HG02798 (cell line): ENCODE measurements at regions not wholly inside any gene's neighbourhood (a gene's known extent, or its start where the extent isn't known, plus 50 kb on each side); places are given as distances from the start of the nearest gene placed in this dataset.

ENCODE experiments used
- ATAC-seq: cut with Tn5 transposase; IDR thresholded peaks from one replicate; pipeline ENCODE4 v1.9.1; 2021; ENCODE audit warnings: mild to moderate bottlenecking; ENCODE audit not compliant: unreplicated experiment, poor library complexity

DNA sequence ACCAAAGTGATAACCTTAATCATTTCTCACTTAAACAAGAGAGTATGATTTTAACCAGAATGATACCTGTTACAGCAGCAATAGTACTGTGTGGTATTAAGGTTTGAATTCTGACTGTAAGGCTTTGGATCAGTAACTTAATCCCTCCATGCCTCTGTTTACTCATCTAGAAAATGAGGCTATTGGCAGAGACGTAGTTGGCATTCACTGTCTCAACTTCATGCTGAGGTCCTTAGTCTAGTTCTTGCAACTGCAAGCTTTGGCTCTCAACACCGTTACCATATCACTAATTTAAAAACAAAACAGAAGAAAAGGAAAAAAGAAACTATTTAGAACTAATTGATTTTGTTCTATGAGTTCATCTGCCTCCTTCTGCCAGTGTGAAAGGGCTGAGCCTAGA, 875.4 kb downstream of the MCTP2 start:
- no peak for ATAC-seq

DNA sequence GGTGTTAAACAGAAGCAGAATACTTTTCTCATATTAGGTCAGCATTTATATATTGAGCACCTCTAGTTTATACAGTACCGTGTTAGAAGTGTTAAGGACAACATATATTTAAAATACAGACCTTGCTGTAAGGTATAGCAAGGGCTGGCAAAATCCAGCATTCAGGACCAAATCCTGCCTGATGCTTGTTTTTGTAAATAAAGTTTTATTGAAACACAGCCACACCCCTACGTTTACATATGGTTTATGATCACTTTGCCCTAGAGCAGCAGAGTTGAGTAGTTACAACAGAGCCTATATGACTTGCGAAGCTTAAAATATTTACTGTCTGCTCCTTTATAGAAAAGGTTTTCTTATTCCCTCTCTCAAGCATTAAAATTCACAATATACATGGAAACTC, 877.3 kb downstream of the MCTP2 start:
- ATAC-seq = no peak

GRCh38 chr15:95111969-95112368, 880.6 kb downstream of the MCTP2 start:
- no peak for ATAC-seq

GRCh38 chr15:95113041-95113440, 881.7 kb downstream of the MCTP2 start:
- no peak for ATAC-seq

DNA sequence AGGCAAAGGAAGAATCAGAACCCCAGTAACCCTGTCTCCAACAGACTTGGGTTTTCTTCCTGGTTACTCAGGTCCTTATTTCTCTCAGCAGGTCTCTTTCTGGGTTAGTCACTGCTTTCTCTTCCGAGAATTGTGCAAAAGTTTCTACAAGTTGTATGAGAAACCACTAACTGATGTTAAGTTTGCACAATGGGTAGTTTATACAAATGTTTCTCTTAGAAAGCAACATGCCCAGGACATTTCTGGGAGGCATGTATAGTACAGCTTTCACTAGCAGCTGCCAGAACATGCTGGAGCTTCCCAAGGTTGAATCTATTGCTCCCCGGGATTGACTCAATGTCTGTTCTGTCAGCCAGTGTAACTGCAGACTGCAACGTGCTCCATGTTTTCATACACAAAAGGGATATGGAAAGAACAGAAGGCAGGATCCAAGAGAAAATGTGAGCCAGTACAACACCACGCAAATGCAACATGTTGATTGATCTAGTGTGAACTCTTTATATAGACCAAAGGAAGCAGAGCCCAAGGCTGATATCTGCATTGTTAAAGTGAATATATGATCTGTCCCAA, 887.8 kb downstream of the MCTP2 start:
- no peak for ATAC-seq

DNA sequence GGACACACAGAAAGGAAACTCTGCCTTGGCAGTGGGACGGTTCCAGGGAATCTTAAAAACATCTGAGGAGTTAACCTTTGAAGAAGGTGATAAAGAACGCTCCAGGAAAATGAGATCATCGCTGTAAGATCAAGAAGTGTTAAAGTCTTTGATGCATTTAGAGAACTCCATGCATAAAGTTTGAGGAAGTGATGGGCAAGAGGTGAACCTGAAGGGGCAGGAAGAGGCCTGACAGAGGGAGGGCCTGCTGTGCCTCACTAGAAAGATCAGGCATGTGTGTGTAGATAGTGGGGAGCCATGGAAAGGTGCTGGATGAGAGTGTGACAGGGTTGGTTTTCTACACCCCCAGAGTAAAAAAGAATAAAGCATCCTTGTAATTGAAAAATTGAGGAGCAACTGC, 889.2 kb downstream of the MCTP2 start:
- ATAC-seq = no peak

DNA sequence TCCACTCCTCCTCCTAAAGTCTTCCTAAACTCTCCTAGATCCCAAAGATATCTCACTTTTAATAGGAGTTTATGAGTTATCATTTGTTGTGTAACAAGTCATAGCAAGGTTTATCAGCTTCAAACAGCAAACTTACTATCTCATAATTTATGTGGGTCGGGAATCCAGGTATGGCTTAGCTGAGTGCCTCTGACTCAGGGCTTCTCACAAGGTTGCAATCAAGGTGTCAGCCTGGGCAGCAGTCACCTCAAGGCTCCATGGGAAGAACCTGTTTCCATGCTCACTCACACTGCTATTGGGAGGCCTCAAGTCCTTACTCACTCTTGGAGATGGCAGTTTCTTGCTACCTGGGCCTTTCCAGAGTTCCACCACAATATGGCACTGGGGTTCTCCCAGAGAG, 889.8 kb downstream of the MCTP2 start:
- no peak for ATAC-seq

DNA sequence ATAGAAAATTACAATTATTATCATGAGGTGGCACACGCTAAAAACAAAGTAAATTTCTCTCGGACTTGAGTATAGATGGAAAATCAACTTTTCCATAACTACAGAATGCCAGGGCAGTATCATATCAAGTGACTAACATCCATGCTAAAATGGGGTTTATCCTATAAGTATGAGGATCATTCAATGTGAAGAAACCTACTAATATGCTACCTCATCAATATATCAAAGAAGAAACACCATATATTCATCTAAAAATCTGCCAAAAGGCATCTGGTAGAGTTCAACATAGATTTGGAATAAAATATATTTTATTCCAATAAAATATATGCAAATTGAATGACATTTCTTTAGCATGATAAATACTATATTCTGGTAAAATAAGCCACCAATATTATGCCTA, 894.4 kb downstream of the MCTP2 start:
- ATAC-seq = no peak

GRCh38 chr15:95127356-95127755, 896.0 kb downstream of the MCTP2 start:
- ATAC-seq = no peak

GRCh38 chr15:95129574-95129973, 898.2 kb downstream of the MCTP2 start:
- ATAC-seq = no peak

GRCh38 chr15:95131131-95131556, 899.8 kb downstream of the MCTP2 start:
- ATAC-seq = no peak

DNA sequence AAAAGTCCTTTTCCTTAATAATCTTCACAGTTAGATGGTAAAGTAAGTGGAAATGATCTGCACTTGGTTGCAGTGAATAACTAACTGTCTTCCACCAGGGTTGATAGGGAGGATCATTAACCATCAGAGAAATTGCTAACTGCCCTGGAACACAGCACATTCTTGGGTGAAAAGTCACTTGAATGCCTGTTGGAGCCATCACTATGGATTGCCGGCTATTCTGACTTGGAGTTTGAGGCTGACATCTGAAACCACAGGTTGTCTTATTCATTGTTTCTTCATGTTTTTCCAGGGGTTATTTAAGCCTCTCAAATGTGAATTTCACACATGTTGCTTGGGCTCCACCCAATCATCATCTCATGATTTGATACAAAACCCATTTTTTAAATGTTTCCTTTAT, 901.4 kb downstream of the MCTP2 start:
- ATAC-seq = no peak

DNA sequence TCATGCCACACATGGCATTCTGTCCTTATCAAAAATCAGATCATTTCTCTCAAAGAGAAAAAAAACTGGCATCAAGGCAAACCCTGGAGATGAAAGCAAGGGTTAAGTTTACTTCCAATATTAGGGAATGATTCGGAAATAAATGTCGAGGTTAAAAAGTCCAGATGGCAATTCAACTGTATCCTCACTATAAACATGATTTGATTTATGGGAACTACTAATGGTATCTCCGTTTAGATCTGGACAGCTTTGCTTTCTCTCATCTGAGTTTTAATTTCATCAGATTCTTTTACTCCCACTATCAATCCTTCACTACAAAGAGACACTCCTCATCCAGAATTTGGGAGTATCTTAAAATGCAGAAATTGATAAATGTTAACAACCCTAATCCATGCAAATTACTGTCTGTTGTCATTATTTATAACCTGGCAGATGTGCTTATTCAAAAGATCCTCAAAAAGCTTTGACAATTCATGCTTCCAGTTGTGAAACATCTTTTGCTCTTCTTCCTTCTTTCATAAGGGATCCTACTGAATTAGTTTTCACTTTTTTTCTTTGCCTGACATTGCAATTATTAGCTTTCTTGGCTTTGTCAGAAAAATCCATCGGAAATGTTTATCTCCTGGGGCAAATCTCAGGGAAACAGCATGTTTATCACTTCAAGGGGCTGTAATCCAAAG, 903.2 kb downstream of the MCTP2 start:
- no peak for ATAC-seq

- ATAC-seq = no peak
These were observed 907.4 kb downstream of the MCTP2 start for GRCh38 chr15:95138604-95139270.

DNA sequence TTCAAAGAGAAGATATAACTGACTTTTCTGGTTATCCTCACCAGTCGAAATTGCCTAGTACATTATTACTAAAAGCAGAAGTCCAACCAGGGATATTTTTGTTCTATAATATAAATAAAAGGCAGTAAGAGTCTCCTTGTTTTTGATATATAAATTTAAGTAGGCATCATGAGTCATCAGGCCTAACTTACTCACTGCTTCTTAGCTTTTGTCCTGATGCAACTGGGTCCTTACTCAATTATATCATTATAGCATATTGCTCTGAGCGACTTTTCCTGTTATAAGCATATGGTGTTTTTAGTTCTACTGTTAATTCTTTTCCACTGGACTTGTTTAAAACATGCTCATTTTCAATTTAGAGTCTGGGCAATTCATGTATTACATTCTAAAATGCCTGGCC, 910.1 kb downstream of the MCTP2 start:
- no peak for ATAC-seq

- ATAC-seq = no peak
These were observed 911.2 kb downstream of the MCTP2 start for GRCh38 chr15:95142531-95142930.

DNA sequence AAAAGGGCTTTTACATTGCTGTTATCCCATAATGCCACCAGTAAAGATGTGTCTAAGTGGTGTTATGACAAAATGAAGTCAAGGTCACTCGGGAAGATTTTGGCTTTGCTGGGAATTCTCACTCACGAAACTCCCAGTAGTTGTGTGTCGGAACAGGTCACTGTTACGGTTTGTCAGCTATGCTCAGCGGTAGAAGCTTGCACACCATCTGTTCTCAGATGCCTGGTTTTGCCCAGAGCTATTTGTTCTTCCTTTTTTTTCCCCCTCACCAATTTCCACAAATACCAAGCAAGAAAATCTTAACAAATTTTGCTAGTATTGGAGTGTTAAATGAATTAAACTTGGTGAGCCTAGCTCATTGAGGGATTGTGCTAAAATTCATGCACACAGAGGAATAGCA, 915.1 kb downstream of the MCTP2 start:
- no peak for ATAC-seq

DNA sequence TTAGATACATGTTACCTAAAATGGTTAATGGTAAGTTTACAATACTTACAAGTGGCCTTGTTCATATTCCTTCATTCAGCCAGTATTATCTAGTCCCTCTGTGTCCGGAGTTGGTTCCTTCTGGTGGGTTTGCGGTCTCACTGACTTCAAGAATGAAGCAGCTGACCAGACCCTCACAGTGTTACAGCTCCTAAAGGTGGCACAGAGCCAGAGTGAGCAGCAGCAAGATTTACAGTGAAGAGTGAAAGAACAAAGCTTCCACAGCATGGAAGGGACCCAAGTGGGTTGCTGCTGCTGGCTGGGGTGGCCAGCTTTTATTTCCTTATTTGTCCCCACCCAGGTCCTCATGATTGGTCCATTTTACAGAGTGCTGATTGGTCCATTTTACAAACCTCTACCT, 916.8 kb downstream of the MCTP2 start:
- no peak for ATAC-seq

DNA sequence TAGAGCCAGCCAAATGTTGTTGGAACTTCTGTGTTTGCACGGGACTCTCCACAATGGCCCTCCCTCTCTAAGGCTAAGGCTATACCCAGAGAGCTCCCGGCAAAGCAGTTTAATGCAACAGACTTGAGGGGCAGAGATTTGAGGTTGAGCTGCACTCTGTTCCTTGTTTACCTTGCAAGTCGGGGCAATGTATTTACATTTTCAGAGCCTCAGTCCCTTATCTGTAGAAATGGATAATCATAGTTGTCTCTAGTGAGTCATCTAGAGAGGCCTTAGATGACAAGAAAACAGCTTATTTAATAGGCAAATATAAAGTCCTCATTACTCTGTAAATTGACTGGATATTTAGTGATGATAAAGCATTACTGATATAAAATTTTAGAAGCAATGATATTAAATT, 917.7 kb downstream of the MCTP2 start:
- no peak for ATAC-seq

GRCh38 chr15:95149771-95150170, 918.4 kb downstream of the MCTP2 start:
- ATAC-seq = no peak

DNA sequence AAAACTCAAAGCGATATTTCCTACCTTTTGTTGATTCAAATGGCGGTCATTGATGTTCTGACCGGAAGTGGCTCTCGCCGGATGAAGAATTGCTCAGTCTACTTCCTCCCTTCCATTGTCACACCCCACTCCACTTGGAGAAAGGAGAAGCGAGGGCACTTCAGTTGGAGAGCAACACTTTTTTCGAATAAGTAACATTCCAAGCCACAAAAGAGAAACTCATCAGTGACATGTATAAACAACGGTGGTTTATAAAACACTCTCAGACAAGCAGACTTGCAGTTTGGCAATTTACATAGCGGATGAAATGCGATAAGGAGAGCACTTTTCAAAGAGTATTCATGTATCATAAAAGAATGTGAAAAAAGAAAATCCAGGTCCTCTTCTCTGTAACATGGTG, 919.1 kb downstream of the MCTP2 start:
- no peak for ATAC-seq

- no peak for ATAC-seq
These were observed 921.4 kb downstream of the MCTP2 start for GRCh38 chr15:95152741-95153140.
